Hepatocyte (in vitro differentiated cells): ENCODE measurements at regions not wholly inside any gene's neighbourhood (a gene's known extent, or its start where the extent isn't known, plus 50 kb on each side); places are given as distances from the start of the nearest gene placed in this dataset.

Experiments used
- DNase-seq: peaks from one replicate; pipeline ENCODE4 v3.0.0-alpha.2; 2016; ENCODE audit warnings: low spot score
- H2AFZ ChIP-seq: fragments of 200-600 bp; sonication (generic); 2 replicates; pipeline ENCODE4 v1.6.0; 2016; ENCODE audit warnings: antibody characterized with exemption, mild to moderate bottlenecking
- H3K27ac ChIP-seq: fragments of 200-600 bp; sonication (generic); 2 replicates; pipeline ENCODE4 v1.5.1; 2016; ENCODE audit warnings: mild to moderate bottlenecking
- H3K27me3 ChIP-seq: fragments of 200-600 bp; sonication (generic); 2 replicates; pipeline ENCODE4 v1.6.1; 2016
- H3K36me3 ChIP-seq: fragments of 200-600 bp; sonication (generic); replicated peaks from 2 replicates; pipeline ENCODE4 v1.5.1; 2016; ENCODE audit warnings: low read depth; ENCODE audit not compliant: insufficient read depth
- H3K4me1 ChIP-seq: fragments of 200-600 bp; sonication (generic); 2 replicates; pipeline ENCODE4 v1.5.1; 2016; ENCODE audit warnings: mild to moderate bottlenecking, moderate library complexity; ENCODE audit not compliant: insufficient read depth
- H3K4me2 ChIP-seq: fragments of 200-600 bp; sonication (generic); 2 replicates; pipeline ENCODE4 v1.6.0; 2016
- H3K4me3 ChIP-seq: fragments of 200-600 bp; sonication (generic); 2 replicates; pipeline ENCODE4 v1.5.1; 2016; ENCODE audit warnings: mild to moderate bottlenecking
- H3K79me2 ChIP-seq: fragments of 200-600 bp; sonication (generic); 2 replicates; pipeline ENCODE4 v1.6.0; 2017; ENCODE audit warnings: mild to moderate bottlenecking
- H3K9me2 ChIP-seq: fragments of 200-600 bp; sonication (generic); replicated peaks from 2 replicates; pipeline ENCODE4 v1.6.0; 2017; ENCODE audit warnings: mild to moderate bottlenecking; ENCODE audit not compliant: insufficient read depth
- H3K9me3 ChIP-seq: fragments of 200-600 bp; sonication (generic); 2 replicates; pipeline ENCODE4 v1.5.1; 2016; ENCODE audit warnings: low read depth, mild to moderate bottlenecking
- H4K20me1 ChIP-seq: fragments of 200-600 bp; sonication (generic); 2 replicates; pipeline ENCODE4 v1.6.0; 2016; ENCODE audit warnings: mild to moderate bottlenecking; ENCODE audit not compliant: insufficient read depth, poor library complexity, severe bottlenecking
- CTCF ChIP-seq: fragments of 200-600 bp; sonication (generic); IDR thresholded peaks from 2 replicates; pipeline ENCODE4 v1.5.1; 2016; ENCODE audit warnings: antibody characterized with exemption, mild to moderate bottlenecking; ENCODE audit not compliant: poor library complexity
- EZH2 ChIP-seq: fragments of 200-600 bp; sonication (generic); IDR thresholded peaks from 2 replicates; pipeline ENCODE4 v1.6.1; 2016; ENCODE audit warnings: antibody characterized with exemption, mild to moderate bottlenecking, borderline replicate concordance
- EZH2phosphoT487 ChIP-seq: fragments of 200-600 bp; sonication (generic); IDR thresholded peaks from one replicate; pipeline ENCODE4 v1.6.1; 2018; ENCODE audit warnings: antibody characterized with exemption, mild to moderate bottlenecking, low read depth, moderate library complexity; ENCODE audit not compliant: unreplicated experiment, severe bottlenecking
- WGBS: methylation state at CpG from one replicate; pipeline ENCODE4 v1.1.6; 2016; ENCODE audit warnings: low lambda C conversion rate; ENCODE audit errors: missing lambda C conversion rate; 5-methylcytosine and 5-hydroxymethylcytosine counted together

GRCh38 chr13:109695402-109696190, 90.8 kb downstream of the IRS2 start:
- Histone ChIP-seq H3K4me2 (no peak overlapping the region), H3K27ac (peak overlapping the region; percentile 6), H2AFZ (no peak overlapping the region), H3K27me3 (no peaks in the 10 kb centered on the region), H3K4me1 (peaks cover 3% of the 10 kb centered on the region), H4K20me1 (no peaks in the 10 kb centered on the region), H3K9me3 (no peaks in the 10 kb centered on the region), H3K36me3 (no peaks in the 10 kb centered on the region), H3K9me2 (no peaks in the 10 kb centered on the region), H3K4me3 (no peak overlapping the region), H3K79me2 (no peaks in the 10 kb centered on the region)
- 90% methylated on average over 6 of the region's 6 CpGs for WGBS
- no peak for DNase-seq
- TF ChIP-seq EZH2phosphoT487 = no peak
- TF ChIP-seq EZH2 = no peak
- TF ChIP-seq CTCF = no peak

DNA sequence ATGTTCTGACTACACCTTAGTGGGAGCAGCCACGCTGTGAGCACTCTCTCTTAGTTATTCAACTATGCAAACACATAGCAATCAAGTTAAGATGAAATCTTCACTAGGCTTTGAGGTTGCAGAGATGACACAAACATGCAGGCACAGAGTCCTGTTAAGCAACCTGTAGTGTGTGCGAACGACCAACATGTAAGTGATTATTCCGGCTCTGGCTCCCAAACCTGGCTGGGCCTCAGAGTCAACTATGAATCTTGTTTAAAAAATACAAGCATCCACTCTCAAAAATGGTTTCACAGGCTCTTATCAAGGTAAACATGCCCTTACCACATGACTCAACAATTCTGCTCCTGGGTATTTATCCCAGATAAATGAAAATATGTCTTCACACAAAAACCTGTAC, 91.4 kb downstream of the IRS2 start:
- WGBS = 73% methylated on average over 4 of the region's 4 CpGs
- TF ChIP-seq CTCF (no peak), EZH2phosphoT487 (no peak)
- H3K9me3 ChIP-seq = no peaks in the 10 kb centered on the region
- DNase-seq = peak; percentile 40
- no peaks in the 10 kb centered on the region for H3K9me2 ChIP-seq
- H3K79me2 ChIP-seq = no peaks in the 10 kb centered on the region
- H3K27me3 ChIP-seq = no peaks in the 10 kb centered on the region
- peak overlapping the region; percentile 6 for H3K27ac ChIP-seq
- no peaks in the 10 kb centered on the region for H4K20me1 ChIP-seq
- H3K36me3 ChIP-seq = no peaks in the 10 kb centered on the region
- no peak overlapping the region for H3K4me2 ChIP-seq
- H3K4me1 ChIP-seq = peaks cover 3% of the 10 kb centered on the region
- H2AFZ ChIP-seq = no peak overlapping the region
- H3K4me3 ChIP-seq = no peak overlapping the region

DNA sequence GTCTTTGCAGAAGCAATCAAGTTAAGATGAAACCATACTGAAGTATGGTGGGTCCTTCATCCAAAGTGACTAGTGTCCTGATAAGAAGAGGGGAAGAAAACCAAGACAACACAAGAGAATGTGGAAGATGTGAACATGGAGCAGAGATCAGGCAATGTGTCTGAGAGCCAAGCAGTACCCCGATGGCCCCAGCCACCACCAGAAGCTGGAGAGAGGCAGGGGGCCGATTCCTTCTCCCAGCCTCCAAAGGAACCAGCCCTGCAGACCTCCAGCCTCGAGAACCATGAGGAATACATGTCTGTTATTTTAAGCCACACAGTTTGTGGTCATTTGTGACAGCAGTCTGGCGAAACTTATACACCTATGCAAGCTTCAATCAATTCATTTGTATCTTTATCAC, 93.2 kb downstream of the IRS2 start:
- no peaks in the 10 kb centered on the region for H3K9me3 ChIP-seq
- peaks cover 3% of the 10 kb centered on the region for H3K4me1 ChIP-seq

GRCh38 chr13:109691689-109692088, 94.7 kb downstream of the IRS2 start:
- H3K9me3 ChIP-seq = no peaks in the 10 kb centered on the region
- no peak overlapping the region for H3K4me3 ChIP-seq
- no peaks in the 10 kb centered on the region for H3K79me2 ChIP-seq
- WGBS = 65% methylated on average over 1 of the region's 1 CpG
- H2AFZ ChIP-seq = no peak overlapping the region
- no peak overlapping the region for H3K4me2 ChIP-seq
- no peaks in the 10 kb centered on the region for H3K9me2 ChIP-seq
- peaks cover 9% of the 10 kb centered on the region for H3K4me1 ChIP-seq
- H4K20me1 ChIP-seq = no peaks in the 10 kb centered on the region
- H3K36me3 ChIP-seq = no peaks in the 10 kb centered on the region
- H3K27me3 ChIP-seq = no peaks in the 10 kb centered on the region
- no peak for DNase-seq
- no peak overlapping the region for H3K27ac ChIP-seq
- TF ChIP-seq CTCF = no peak
- no peak for TF ChIP-seq EZH2phosphoT487
- TF ChIP-seq EZH2 = no peak

More for the DNA sequence above, 93.2 kb downstream of the IRS2 start:
- TF ChIP-seq EZH2 (no peak), EZH2phosphoT487 (no peak)
- Histone ChIP-seq H3K4me2 (no peak overlapping the region), H2AFZ (no peak overlapping the region), H3K27ac (no peak overlapping the region), H3K79me2 (no peaks in the 10 kb centered on the region), H3K9me2 (no peaks in the 10 kb centered on the region), H3K36me3 (no peaks in the 10 kb centered on the region), H4K20me1 (no peaks in the 10 kb centered on the region), H3K4me3 (no peak overlapping the region), H3K27me3 (no peaks in the 10 kb centered on the region)
- no peak for DNase-seq
- WGBS = 94% methylated on average over 4 of the region's 4 CpGs
